Hepatocyte (in vitro differentiated cells): ENCODE measurements at regions not wholly inside any gene's neighbourhood (a gene's known extent, or its start where the extent isn't known, plus 50 kb on each side); places are given as distances from the start of the nearest gene placed in this dataset.

Experiments used
- DNase-seq: peaks from one replicate; pipeline ENCODE4 v3.0.0-alpha.2; 2016; ENCODE audit warnings: low spot score
- H2AFZ ChIP-seq: fragments of 200-600 bp; sonication (generic); 2 replicates; pipeline ENCODE4 v1.6.0; 2016; ENCODE audit warnings: antibody characterized with exemption, mild to moderate bottlenecking
- H3K27ac ChIP-seq: fragments of 200-600 bp; sonication (generic); 2 replicates; pipeline ENCODE4 v1.5.1; 2016; ENCODE audit warnings: mild to moderate bottlenecking
- H3K27me3 ChIP-seq: fragments of 200-600 bp; sonication (generic); 2 replicates; pipeline ENCODE4 v1.6.1; 2016
- H3K36me3 ChIP-seq: fragments of 200-600 bp; sonication (generic); replicated peaks from 2 replicates; pipeline ENCODE4 v1.5.1; 2016; ENCODE audit warnings: low read depth; ENCODE audit not compliant: insufficient read depth
- H3K4me1 ChIP-seq: fragments of 200-600 bp; sonication (generic); 2 replicates; pipeline ENCODE4 v1.5.1; 2016; ENCODE audit warnings: mild to moderate bottlenecking, moderate library complexity; ENCODE audit not compliant: insufficient read depth
- H3K4me2 ChIP-seq: fragments of 200-600 bp; sonication (generic); 2 replicates; pipeline ENCODE4 v1.6.0; 2016
- H3K4me3 ChIP-seq: fragments of 200-600 bp; sonication (generic); 2 replicates; pipeline ENCODE4 v1.5.1; 2016; ENCODE audit warnings: mild to moderate bottlenecking
- H3K79me2 ChIP-seq: fragments of 200-600 bp; sonication (generic); 2 replicates; pipeline ENCODE4 v1.6.0; 2017; ENCODE audit warnings: mild to moderate bottlenecking
- H3K9me2 ChIP-seq: fragments of 200-600 bp; sonication (generic); replicated peaks from 2 replicates; pipeline ENCODE4 v1.6.0; 2017; ENCODE audit warnings: mild to moderate bottlenecking; ENCODE audit not compliant: insufficient read depth
- H3K9me3 ChIP-seq: fragments of 200-600 bp; sonication (generic); 2 replicates; pipeline ENCODE4 v1.5.1; 2016; ENCODE audit warnings: low read depth, mild to moderate bottlenecking
- H4K20me1 ChIP-seq: fragments of 200-600 bp; sonication (generic); 2 replicates; pipeline ENCODE4 v1.6.0; 2016; ENCODE audit warnings: mild to moderate bottlenecking; ENCODE audit not compliant: insufficient read depth, poor library complexity, severe bottlenecking
- EZH2 ChIP-seq: fragments of 200-600 bp; sonication (generic); IDR thresholded peaks from 2 replicates; pipeline ENCODE4 v1.6.1; 2016; ENCODE audit warnings: antibody characterized with exemption, mild to moderate bottlenecking, borderline replicate concordance
- EZH2phosphoT487 ChIP-seq: fragments of 200-600 bp; sonication (generic); IDR thresholded peaks from one replicate; pipeline ENCODE4 v1.6.1; 2018; ENCODE audit warnings: antibody characterized with exemption, mild to moderate bottlenecking, low read depth, moderate library complexity; ENCODE audit not compliant: unreplicated experiment, severe bottlenecking
- WGBS: methylation state at CpG from one replicate; pipeline ENCODE4 v1.1.6; 2016; ENCODE audit warnings: low lambda C conversion rate; ENCODE audit errors: missing lambda C conversion rate; 5-methylcytosine and 5-hydroxymethylcytosine counted together
- TF ChIP-seq, protein P1 (sequence below): fragments of 200-600 bp; sonication (generic); IDR thresholded peaks from 2 replicates; pipeline ENCODE4 v1.5.1; 2016; ENCODE audit warnings: antibody characterized with exemption, mild to moderate bottlenecking; ENCODE audit not compliant: poor library complexity

DNA sequence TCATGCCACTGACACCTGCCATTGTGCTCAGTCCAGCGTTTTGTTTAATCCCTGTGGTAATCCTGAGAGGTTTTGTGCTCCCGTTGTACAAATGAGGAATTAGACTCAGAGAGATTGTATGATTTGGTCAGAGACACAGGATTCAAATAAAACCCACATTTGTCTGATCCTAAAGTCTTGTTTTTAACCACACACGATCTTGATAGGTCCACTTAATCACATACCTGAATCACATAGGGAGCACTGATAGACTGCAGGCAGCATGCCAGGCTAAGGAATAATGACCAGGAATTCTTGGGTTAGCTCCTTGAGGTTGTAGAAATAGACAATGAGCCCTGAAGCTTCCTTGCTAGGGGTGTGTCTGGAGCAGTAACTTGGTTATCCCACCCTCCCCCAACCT, 202.6 kb upstream of the RGS6 start:
- no peak overlapping the region for H3K4me2 ChIP-seq
- H3K4me1 ChIP-seq, result peaks cover 5% of the 10 kb centered on the region
- no peak overlapping the region for H3K27ac ChIP-seq
- no peak overlapping the region for H2AFZ ChIP-seq
- no peak overlapping the region for H3K4me3 ChIP-seq
- H4K20me1 ChIP-seq, result no peaks in the 10 kb centered on the region
- H3K9me3 ChIP-seq, result no peaks in the 10 kb centered on the region
- DNase-seq, result no peak
- TF ChIP-seq, protein P1, sequence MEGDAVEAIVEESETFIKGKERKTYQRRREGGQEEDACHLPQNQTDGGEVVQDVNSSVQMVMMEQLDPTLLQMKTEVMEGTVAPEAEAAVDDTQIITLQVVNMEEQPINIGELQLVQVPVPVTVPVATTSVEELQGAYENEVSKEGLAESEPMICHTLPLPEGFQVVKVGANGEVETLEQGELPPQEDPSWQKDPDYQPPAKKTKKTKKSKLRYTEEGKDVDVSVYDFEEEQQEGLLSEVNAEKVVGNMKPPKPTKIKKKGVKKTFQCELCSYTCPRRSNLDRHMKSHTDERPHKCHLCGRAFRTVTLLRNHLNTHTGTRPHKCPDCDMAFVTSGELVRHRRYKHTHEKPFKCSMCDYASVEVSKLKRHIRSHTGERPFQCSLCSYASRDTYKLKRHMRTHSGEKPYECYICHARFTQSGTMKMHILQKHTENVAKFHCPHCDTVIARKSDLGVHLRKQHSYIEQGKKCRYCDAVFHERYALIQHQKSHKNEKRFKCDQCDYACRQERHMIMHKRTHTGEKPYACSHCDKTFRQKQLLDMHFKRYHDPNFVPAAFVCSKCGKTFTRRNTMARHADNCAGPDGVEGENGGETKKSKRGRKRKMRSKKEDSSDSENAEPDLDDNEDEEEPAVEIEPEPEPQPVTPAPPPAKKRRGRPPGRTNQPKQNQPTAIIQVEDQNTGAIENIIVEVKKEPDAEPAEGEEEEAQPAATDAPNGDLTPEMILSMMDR, result no peak
- TF ChIP-seq EZH2 (no peak), EZH2phosphoT487 (no peak)
- no peaks in the 10 kb centered on the region for H3K79me2 ChIP-seq
- no peaks in the 10 kb centered on the region for H3K27me3 ChIP-seq
- WGBS, result 85% methylated on average over 3 of the region's 3 CpGs
- no peaks in the 10 kb centered on the region for H3K36me3 ChIP-seq
- H3K9me2 ChIP-seq, result no peaks in the 10 kb centered on the region

- DNase-seq, result no peak
- TF ChIP-seq EZH2phosphoT487 (no peak), EZH2 (no peak)
- TF ChIP-seq, protein P1, result no peak
- Histone ChIP-seq H3K27me3 (no peaks in the 10 kb centered on the region), H3K9me3 (no peaks in the 10 kb centered on the region), H3K4me3 (no peak overlapping the region), H3K79me2 (no peaks in the 10 kb centered on the region), H3K27ac (no peak overlapping the region), H3K4me1 (peaks cover 5% of the 10 kb centered on the region), H3K4me2 (no peak overlapping the region), H2AFZ (no peak overlapping the region), H3K36me3 (no peaks in the 10 kb centered on the region), H4K20me1 (no peaks in the 10 kb centered on the region), H3K9me2 (no peaks in the 10 kb centered on the region)
- 89% methylated on average over 1 of the region's 1 CpG for WGBS
Observed at GRCh38 chr14:71730471-71730870, 201.8 kb upstream of the RGS6 start.

- no peak for TF ChIP-seq EZH2phosphoT487
- no peak for TF ChIP-seq EZH2
- TF ChIP-seq, protein P1, result no peak
- no peak for DNase-seq
- no peak overlapping the region for H3K27ac ChIP-seq
- 100% methylated on average over 5 of the region's 5 CpGs for whole genome bisulfite sequencing
- H3K4me2 ChIP-seq, result no peak overlapping the region
- H3K9me3 ChIP-seq, result no peaks in the 10 kb centered on the region
- H3K4me1 ChIP-seq, result peaks cover 5% of the 10 kb centered on the region
- H3K79me2 ChIP-seq, result no peaks in the 10 kb centered on the region
- H3K36me3 ChIP-seq, result no peaks in the 10 kb centered on the region
- H2AFZ ChIP-seq, result no peak overlapping the region
- H3K9me2 ChIP-seq, result no peaks in the 10 kb centered on the region
- no peaks in the 10 kb centered on the region for H3K27me3 ChIP-seq
- no peak overlapping the region for H3K4me3 ChIP-seq
- H4K20me1 ChIP-seq, result no peaks in the 10 kb centered on the region
Observed at GRCh38 chr14:71731096-71731495, 201.1 kb upstream of the RGS6 start.

DNA sequence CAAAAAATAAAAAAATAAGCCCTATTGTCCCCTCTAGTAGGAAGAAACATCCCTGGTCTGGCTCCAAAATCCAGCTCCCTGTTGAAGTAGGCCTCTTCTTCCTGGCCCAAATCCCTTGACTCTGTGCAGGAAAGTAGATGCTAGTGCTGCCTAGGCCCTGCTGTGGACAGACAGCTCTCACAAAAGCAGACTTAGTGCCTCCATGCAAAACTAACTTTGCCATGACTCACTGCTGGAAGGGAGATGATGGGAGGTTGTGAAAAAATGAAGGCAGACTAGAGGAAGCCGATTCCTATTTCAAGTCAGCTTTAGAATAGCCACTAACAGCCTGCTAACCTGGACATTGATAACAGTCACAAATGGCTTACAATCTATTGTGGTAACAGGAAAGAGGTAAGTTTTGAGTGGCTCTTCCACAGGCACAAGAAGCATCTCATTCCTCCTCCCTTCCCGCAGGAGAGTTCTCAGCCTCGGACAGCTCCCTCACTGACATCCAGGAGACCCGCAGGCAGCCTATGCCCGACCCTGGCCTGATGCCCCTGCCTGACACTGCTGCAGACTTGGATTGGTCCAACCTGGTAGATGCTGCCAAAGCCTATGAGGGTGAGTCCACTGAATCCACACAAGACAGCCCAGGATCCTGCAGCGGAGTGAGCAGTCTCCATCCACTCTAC, 198.9 kb upstream of the RGS6 start:
- H3K27me3 ChIP-seq, result no peaks in the 10 kb centered on the region
- peaks cover 2% of the 10 kb centered on the region for H3K4me1 ChIP-seq
- no peak overlapping the region for H3K4me3 ChIP-seq
- no peaks in the 10 kb centered on the region for H3K9me3 ChIP-seq
- WGBS, result 95% methylated on average over 6 of the region's 6 CpGs
- DNase-seq, result no peak
- no peaks in the 10 kb centered on the region for H4K20me1 ChIP-seq
- no peak for TF ChIP-seq EZH2
- TF ChIP-seq, protein P1, result no peak
- no peak for TF ChIP-seq EZH2phosphoT487
- H3K27ac ChIP-seq, result no peak overlapping the region
- no peak overlapping the region for H3K4me2 ChIP-seq
- H3K79me2 ChIP-seq, result no peaks in the 10 kb centered on the region
- no peak overlapping the region for H2AFZ ChIP-seq
- H3K36me3 ChIP-seq, result no peaks in the 10 kb centered on the region
- no peaks in the 10 kb centered on the region for H3K9me2 ChIP-seq
